ENCODE measurements at regions not wholly inside any gene's neighbourhood (a gene's known extent, or its start where the extent isn't known, plus 50 kb on each side); places are given as distances from the start of the nearest gene placed in this dataset.
A peak's percentile ranks its signal among the peaks of the same experiment; 100 is the strongest.

DNA sequence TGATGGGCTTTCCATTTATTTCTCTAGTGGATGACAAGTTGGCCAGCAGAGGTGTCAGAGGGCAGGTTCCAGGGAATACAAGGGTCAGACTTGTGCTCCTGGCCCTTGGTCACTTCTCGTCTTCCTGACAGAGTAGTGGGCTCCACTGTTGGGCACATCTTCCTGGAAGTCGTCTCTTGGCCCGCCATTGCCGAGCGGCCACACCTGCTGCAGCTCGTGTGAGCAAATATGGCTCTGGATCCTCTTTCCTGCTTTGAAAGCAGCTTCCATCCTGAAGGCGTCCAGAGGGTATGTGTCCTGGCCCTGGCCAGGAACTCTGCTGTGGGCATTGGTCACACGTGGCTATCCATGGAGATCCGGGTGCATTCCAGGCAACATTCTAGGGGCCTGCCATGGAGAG lies 100.2 kb downstream of the SNRPN start:
- peak in 1 of 2 donors; percentile 79 for DNase-seq (ENCODE audit: extremely low spot score in 2 of 2)
- Histone ChIP-seq H3K27ac (no peak overlapping the region), H3K27me3 (no peaks in the 10 kb centered on the region), H3K4me1 (no peaks in the 10 kb centered on the region), H3K4me3 (no peak overlapping the region), H3K9me3 (peaks cover 94% of the 10 kb centered on the region), H3K36me3 (peaks cover 0 to 99% of the 10 kb centered on the region in 2 donors)
- intact Hi-C loops (cut with DNase I) = no loop called here
- TF ChIP-seq POLR2A (IDR thresholded peaks at IDR 0.05) = no peak

DNA sequence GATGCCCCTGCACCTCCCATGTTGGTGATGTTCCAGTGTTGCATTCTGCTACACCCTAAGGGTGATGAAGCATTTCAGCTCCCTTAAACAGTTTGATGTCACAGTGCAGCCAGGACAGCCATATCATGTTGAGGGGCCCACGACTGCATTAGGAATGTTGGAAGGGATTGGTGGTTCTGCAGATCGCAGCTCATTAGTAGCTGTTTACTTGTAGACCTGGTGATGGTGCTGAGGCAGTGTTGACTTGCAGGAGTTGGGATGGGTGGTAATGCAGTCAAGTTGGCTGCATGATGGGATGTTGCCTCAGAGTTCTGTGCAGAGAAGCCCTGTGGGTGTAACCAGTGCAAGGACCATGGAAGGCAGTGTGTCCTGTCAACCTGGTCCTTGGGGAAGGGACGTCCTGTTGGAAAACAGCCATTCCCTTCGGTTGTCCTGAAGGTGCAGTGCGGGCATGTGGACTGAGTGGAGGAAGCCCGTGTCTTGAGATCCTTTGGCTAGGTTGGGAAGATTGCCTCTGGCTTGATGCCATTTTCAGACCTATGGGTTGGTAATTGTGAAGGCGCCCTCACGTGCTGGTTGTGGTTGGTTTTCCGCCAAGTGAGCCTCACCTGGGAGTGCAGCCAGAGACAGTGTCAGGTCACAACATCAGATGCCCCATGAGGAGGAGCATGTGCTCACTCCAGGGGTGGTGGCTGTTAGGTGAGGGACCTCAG lies 100.7 kb downstream of the SNRPN start:
- Histone ChIP-seq H3K36me3 (peaks cover 0 to 99% of the 10 kb centered on the region in 2 donors), H3K4me3 (no peak overlapping the region), H3K9me3 (peaks cover 98% of the 10 kb centered on the region), H3K27ac (no peak overlapping the region), H3K4me1 (no peaks in the 10 kb centered on the region), H3K27me3 (no peaks in the 10 kb centered on the region)
- intact Hi-C loops (cut with DNase I) = no loop called here
- TF ChIP-seq, protein P1, sequence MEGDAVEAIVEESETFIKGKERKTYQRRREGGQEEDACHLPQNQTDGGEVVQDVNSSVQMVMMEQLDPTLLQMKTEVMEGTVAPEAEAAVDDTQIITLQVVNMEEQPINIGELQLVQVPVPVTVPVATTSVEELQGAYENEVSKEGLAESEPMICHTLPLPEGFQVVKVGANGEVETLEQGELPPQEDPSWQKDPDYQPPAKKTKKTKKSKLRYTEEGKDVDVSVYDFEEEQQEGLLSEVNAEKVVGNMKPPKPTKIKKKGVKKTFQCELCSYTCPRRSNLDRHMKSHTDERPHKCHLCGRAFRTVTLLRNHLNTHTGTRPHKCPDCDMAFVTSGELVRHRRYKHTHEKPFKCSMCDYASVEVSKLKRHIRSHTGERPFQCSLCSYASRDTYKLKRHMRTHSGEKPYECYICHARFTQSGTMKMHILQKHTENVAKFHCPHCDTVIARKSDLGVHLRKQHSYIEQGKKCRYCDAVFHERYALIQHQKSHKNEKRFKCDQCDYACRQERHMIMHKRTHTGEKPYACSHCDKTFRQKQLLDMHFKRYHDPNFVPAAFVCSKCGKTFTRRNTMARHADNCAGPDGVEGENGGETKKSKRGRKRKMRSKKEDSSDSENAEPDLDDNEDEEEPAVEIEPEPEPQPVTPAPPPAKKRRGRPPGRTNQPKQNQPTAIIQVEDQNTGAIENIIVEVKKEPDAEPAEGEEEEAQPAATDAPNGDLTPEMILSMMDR (IDR thresholded peaks at IDR 0.05) = no peak
- TF ChIP-seq POLR2AphosphoS5 (IDR thresholded peaks at IDR 0.05; ENCODE audit: insufficient read depth in 1 of 2, low read depth in 1 of 2) (no peak), POLR2A (IDR thresholded peaks at IDR 0.05) (no peak)
- DNase-seq (ENCODE audit: extremely low spot score in 2 of 2) = peak in 1 of 2 donors; percentile 65

DNA sequence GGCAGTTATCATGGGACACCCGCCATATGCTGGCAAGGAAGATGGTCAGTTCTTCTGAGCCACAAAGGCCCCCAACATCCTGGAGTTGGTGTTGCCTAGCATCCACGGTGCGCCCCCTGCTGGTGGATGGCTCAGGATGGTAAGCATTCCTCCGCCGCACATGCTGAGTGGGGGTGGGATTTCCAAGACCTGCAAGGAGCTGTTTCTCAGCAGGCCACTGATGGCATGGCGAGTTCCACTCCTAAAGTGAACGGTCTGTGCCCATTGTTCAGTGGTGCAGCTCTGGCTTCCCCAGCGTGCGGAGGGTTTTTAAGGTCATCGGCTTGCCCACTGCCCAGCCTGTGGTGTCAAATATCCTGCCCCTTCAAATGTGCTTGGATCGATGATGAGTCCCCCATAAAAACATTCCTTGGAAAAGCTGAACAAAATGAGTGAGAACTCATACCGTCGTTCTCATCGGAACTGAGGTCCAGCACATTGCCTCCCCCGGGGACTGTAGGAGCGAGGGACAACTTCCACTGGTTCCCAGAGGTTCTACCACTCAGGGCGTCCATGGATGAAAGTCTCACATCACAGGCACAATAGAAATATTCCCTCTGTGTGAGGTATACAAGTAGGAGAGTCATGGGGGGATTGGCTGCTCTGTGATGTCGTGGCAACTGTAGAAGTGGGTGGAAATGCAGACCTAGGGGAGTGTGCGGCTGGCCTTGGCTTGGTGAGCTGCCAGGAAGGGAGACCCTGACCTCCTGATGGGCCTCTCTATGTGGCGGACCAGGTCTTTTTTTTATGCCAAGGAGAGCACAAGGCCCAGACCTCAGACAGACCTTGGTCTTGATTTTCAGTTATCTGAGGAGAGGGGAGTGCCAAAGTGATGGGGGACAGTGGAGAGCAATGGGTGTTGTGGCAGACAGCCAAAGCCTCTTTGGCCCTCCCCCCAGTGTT lies 102.0 kb downstream of the SNRPN start:
- TF ChIP-seq, protein P1 (IDR thresholded peaks at IDR 0.05) = no peak
- TF ChIP-seq POLR2A (IDR thresholded peaks at IDR 0.05) = no peak
- no peak for TF ChIP-seq POLR2AphosphoS5 (IDR thresholded peaks at IDR 0.05; ENCODE audit: insufficient read depth in 1 of 2, low read depth in 1 of 2)
- no peak overlapping the region for H3K27ac ChIP-seq
- DNase-seq (ENCODE audit: extremely low spot score in 2 of 2) = peak in 1 of 2 donors; percentile 67
- H3K4me3 ChIP-seq = no peak overlapping the region
- H3K36me3 ChIP-seq = peaks cover 0 to 99% of the 10 kb centered on the region in 2 donors
- no peaks in the 10 kb centered on the region for H3K4me1 ChIP-seq
- intact Hi-C loops (cut with DNase I) = no loop called here
- peaks cover 99% of the 10 kb centered on the region for H3K9me3 ChIP-seq
- no peaks in the 10 kb centered on the region for H3K27me3 ChIP-seq

DNA sequence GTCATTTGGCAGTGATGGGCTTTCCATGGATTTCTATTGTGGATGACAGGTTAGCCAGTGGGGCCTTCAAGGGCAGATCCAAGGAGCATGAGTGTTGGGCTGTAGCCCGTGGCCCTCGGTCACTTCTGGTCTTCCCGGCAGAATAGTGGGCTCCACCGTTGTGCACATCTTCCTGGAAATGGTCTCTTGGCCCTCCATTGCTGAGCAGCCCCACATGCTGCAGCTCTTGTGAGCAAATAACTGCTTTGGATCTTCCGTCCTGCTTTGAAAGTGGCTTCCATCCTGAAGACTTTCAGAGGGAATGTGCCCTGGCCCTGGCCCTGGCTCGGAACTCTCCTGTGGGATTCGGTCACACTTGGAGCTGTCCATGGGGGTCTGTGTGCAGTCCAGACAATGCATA lies 102.8 kb downstream of the SNRPN start:
- Histone ChIP-seq H3K27me3 (no peaks in the 10 kb centered on the region), H3K4me1 (no peaks in the 10 kb centered on the region), H3K9me3 (peaks cover 97% of the 10 kb centered on the region), H3K4me3 (peak overlapping the region in 1 of 2 donors; percentile 12), H3K27ac (no peak overlapping the region), H3K36me3 (peaks cover 0 to 99% of the 10 kb centered on the region in 2 donors)
- DNase-seq (ENCODE audit: extremely low spot score in 2 of 2) = peak; percentile 62 to 93
- intact Hi-C loops (cut with DNase I) = no loop called here
- TF ChIP-seq, protein P1 (IDR thresholded peaks at IDR 0.05) = no peak
- TF ChIP-seq POLR2AphosphoS5 (IDR thresholded peaks at IDR 0.05; ENCODE audit: insufficient read depth in 1 of 2, low read depth in 1 of 2) (no peak), POLR2A (IDR thresholded peaks at IDR 0.05) (no peak)

- peaks cover 97% of the 10 kb centered on the region for H3K9me3 ChIP-seq
- DNase-seq (ENCODE audit: extremely low spot score in 2 of 2) = peak; percentile 43 to 56
- peaks cover 0 to 99% of the 10 kb centered on the region in 2 donors for H3K36me3 ChIP-seq
- H3K4me1 ChIP-seq = no peaks in the 10 kb centered on the region
- intact Hi-C loops (cut with DNase I) = no loop called here
- H3K27me3 ChIP-seq = no peaks in the 10 kb centered on the region
- TF ChIP-seq POLR2A (IDR thresholded peaks at IDR 0.05) = no peak
- TF ChIP-seq, protein P1 (IDR thresholded peaks at IDR 0.05) = no peak
- TF ChIP-seq POLR2AphosphoS5 (IDR thresholded peaks at IDR 0.05; ENCODE audit: insufficient read depth in 1 of 2, low read depth in 1 of 2) = no peak
- no peak overlapping the region for H3K27ac ChIP-seq
- no peak overlapping the region for H3K4me3 ChIP-seq
Measured at GRCh38 chr15:25058080-25058785, 103.4 kb downstream of the SNRPN start.

Data from vagina (tissue), 2 donors.